HG02798 (cell line): ENCODE measurements at regions not wholly inside any gene's neighbourhood (a gene's known extent, or its start where the extent isn't known, plus 50 kb on each side); places are given as distances from the start of the nearest gene placed in this dataset.
"Not testable (repeated sequence)": the region's sequence is repeated elsewhere in the genome, so short reads cannot be mapped to it uniquely, and the experiment has no call there.

Experiments
- ATAC-seq: cut with Tn5 transposase; IDR thresholded peaks from one replicate; pipeline ENCODE4 v1.9.1; 2021; ENCODE audit warnings: mild to moderate bottlenecking; ENCODE audit not compliant: unreplicated experiment, poor library complexity

- ATAC-seq = no peak
Measured at GRCh38 chr1:105231378-105231777, 1481.7 kb downstream of the AMY1C start.

GRCh38 chr1:105243411-105243810, 1493.7 kb downstream of the AMY1C start:
- no peak for ATAC-seq

GRCh38 chr1:105243969-105244368, 1494.3 kb downstream of the AMY1C start:
- no peak for ATAC-seq

- ATAC-seq = no peak
Measured at GRCh38 chr1:105254906-105255305, 1505.2 kb downstream of the AMY1C start.

- no peak for ATAC-seq
Measured at GRCh38 chr1:105260001-105260400, 1510.3 kb downstream of the AMY1C start.

GRCh38 chr1:105270966-105271365, 1521.3 kb downstream of the AMY1C start:
- no peak for ATAC-seq

GRCh38 chr1:105272376-105272775, 1522.7 kb downstream of the AMY1C start:
- ATAC-seq = not testable (repeated sequence)

GRCh38 chr1:105294838-105295237, 1545.1 kb downstream of the AMY1C start:
- ATAC-seq = no peak

- no peak for ATAC-seq
Measured at GRCh38 chr1:105310063-105310462, 1560.4 kb downstream of the AMY1C start.

- ATAC-seq = no peak
Measured at GRCh38 chr1:105317976-105318375, 1568.3 kb downstream of the AMY1C start.

- no peak for ATAC-seq
Measured at GRCh38 chr1:105326886-105327285, 1577.2 kb downstream of the AMY1C start.

- no peak for ATAC-seq
Measured at GRCh38 chr1:105337420-105337819, 1587.7 kb downstream of the AMY1C start.

GRCh38 chr1:105343317-105343716, 1593.6 kb downstream of the AMY1C start:
- ATAC-seq = no peak

GRCh38 chr1:105359457-105359856, 1609.8 kb downstream of the AMY1C start:
- ATAC-seq = no peak

- ATAC-seq = no peak
Measured at GRCh38 chr1:105362438-105362837, 1612.7 kb downstream of the AMY1C start.

GRCh38 chr1:105368446-105368845, 1618.7 kb downstream of the AMY1C start:
- no peak for ATAC-seq

GRCh38 chr1:105373681-105374080, 1624.0 kb downstream of the AMY1C start:
- ATAC-seq = no peak

GRCh38 chr1:105386489-105386888, 1636.8 kb downstream of the AMY1C start:
- no peak for ATAC-seq

- no peak for ATAC-seq
Measured at GRCh38 chr1:105396001-105396400, 1646.3 kb downstream of the AMY1C start.

- ATAC-seq = no peak
Measured at GRCh38 chr1:105398909-105399308, 1649.2 kb downstream of the AMY1C start.

GRCh38 chr1:105399716-105400115, 1650.0 kb downstream of the AMY1C start:
- ATAC-seq = no peak

- ATAC-seq = no peak
Measured at GRCh38 chr1:105416261-105416660, 1640.2 kb upstream of the PRMT6 start.

GRCh38 chr1:105419030-105419429, 1637.4 kb upstream of the PRMT6 start:
- no peak for ATAC-seq
